ENCODE measurements at regions not wholly inside any gene's neighbourhood (a gene's known extent, or its start where the extent isn't known, plus 50 kb on each side); places are given as distances from the start of the nearest gene placed in this dataset.

DNA sequence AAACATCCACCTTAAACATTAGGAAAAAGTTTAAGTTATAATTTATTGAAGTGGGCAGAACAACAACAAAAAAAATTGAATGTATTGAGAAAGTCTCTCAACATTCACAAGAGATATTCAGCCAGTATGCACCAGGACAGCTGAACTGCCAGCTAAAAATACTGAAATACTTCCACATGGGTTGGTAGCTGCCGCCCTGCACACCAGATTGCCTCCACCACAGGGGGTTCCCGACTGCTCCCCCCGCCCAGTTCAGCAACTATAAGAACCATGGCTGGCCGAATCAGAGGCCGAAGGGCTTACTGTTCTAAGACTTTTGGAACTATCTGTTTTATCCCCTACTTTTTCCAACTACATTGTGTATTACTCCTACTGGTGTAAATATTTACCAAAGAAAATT is 150.0 kb upstream of the LRP1B start:
- Histone ChIP-seq H3K4me2 (ENCODE audit: extremely low read depth, insufficient read depth, low read length) (no peak overlapping the region), H3K4me3 (replicated peaks in 1 of 4; ENCODE audit: control extremely low read depth in 1 of 4, insufficient read depth in 1 of 4, low read depth in 3 of 4, low read length in 4 of 4) (no peak overlapping the region), H3K9ac (ENCODE audit: insufficient read depth, low read length) (no peak overlapping the region), H2AFZ (ENCODE audit: low read length) (no peak overlapping the region), H4K20me1 (ENCODE audit: control insufficient read depth, extremely low read depth, insufficient read depth, low read length) (no peaks in the 10 kb centered on the region), H3K79me2 (ENCODE audit: control insufficient read depth, insufficient read depth, low read length) (no peaks in the 10 kb centered on the region), H3K27ac (ENCODE audit: insufficient read depth, low read length) (no peak overlapping the region), H3K36me3 (ENCODE audit: control insufficient read depth, insufficient read depth, low read length) (no peaks in the 10 kb centered on the region), H3K4me1 (ENCODE audit: control insufficient read depth, extremely low read depth, insufficient read depth, low read length) (no peaks in the 10 kb centered on the region), H3K9me3 (ENCODE audit: control insufficient read depth, insufficient read depth, low read depth, low read length) (no peaks in the 10 kb centered on the region), H3K27me3 (ENCODE audit: control insufficient read depth, insufficient read depth, low read length) (no peaks in the 10 kb centered on the region)
- no peak for DNase-seq (ENCODE audit: low read depth in 2 of 2)
- TF ChIP-seq, protein P1, sequence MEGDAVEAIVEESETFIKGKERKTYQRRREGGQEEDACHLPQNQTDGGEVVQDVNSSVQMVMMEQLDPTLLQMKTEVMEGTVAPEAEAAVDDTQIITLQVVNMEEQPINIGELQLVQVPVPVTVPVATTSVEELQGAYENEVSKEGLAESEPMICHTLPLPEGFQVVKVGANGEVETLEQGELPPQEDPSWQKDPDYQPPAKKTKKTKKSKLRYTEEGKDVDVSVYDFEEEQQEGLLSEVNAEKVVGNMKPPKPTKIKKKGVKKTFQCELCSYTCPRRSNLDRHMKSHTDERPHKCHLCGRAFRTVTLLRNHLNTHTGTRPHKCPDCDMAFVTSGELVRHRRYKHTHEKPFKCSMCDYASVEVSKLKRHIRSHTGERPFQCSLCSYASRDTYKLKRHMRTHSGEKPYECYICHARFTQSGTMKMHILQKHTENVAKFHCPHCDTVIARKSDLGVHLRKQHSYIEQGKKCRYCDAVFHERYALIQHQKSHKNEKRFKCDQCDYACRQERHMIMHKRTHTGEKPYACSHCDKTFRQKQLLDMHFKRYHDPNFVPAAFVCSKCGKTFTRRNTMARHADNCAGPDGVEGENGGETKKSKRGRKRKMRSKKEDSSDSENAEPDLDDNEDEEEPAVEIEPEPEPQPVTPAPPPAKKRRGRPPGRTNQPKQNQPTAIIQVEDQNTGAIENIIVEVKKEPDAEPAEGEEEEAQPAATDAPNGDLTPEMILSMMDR (conservative IDR thresholded peaks at IDR 0.05 in 1 of 2, IDR thresholded peaks at IDR 0.05 in 1 of 2; ENCODE audit: low read depth in 1 of 2, low read length in 2 of 2) = no peak
- no peak for TF ChIP-seq EZH2 (IDR thresholded peaks at IDR 0.05; ENCODE audit: low read length, missing control alignments)

DNA sequence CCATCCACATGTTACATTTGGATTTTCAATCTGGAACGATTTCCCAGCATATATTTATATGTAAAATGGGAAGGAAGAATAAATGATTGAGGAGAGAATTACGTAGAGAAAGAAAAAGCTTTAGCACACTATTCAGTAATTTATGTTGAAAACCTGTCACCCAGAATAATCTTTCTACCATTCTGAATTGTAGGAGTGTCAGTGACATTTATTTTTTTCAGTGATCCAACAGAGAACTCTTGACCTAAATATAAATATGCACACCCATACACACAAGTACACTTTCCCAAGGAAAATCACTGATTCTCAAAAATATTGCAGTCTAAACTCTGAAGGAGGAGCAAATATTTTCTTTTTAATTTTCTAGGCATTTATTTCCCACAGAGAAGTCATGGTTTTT is 140.2 kb upstream of the LRP1B start:
- Histone ChIP-seq H3K27me3 (ENCODE audit: control insufficient read depth, insufficient read depth, low read length) (no peaks in the 10 kb centered on the region), H3K27ac (ENCODE audit: insufficient read depth, low read length) (no peak overlapping the region), H3K4me1 (ENCODE audit: control insufficient read depth, extremely low read depth, insufficient read depth, low read length) (no peaks in the 10 kb centered on the region), H3K79me2 (ENCODE audit: control insufficient read depth, insufficient read depth, low read length) (no peaks in the 10 kb centered on the region), H3K36me3 (ENCODE audit: control insufficient read depth, insufficient read depth, low read length) (no peaks in the 10 kb centered on the region), H2AFZ (ENCODE audit: low read length) (no peak overlapping the region), H3K9ac (ENCODE audit: insufficient read depth, low read length) (no peak overlapping the region), H3K4me3 (replicated peaks in 1 of 4; ENCODE audit: control extremely low read depth in 1 of 4, insufficient read depth in 1 of 4, low read depth in 3 of 4, low read length in 4 of 4) (no peak overlapping the region), H3K4me2 (ENCODE audit: extremely low read depth, insufficient read depth, low read length) (no peak overlapping the region), H4K20me1 (ENCODE audit: control insufficient read depth, extremely low read depth, insufficient read depth, low read length) (no peaks in the 10 kb centered on the region), H3K9me3 (ENCODE audit: control insufficient read depth, insufficient read depth, low read depth, low read length) (no peaks in the 10 kb centered on the region)
- no peak for TF ChIP-seq EZH2 (IDR thresholded peaks at IDR 0.05; ENCODE audit: low read length, missing control alignments)
- TF ChIP-seq, protein P1 (conservative IDR thresholded peaks at IDR 0.05 in 1 of 2, IDR thresholded peaks at IDR 0.05 in 1 of 2; ENCODE audit: low read depth in 1 of 2, low read length in 2 of 2) = no peak
- no peak for DNase-seq (ENCODE audit: low read depth in 2 of 2)

DNA sequence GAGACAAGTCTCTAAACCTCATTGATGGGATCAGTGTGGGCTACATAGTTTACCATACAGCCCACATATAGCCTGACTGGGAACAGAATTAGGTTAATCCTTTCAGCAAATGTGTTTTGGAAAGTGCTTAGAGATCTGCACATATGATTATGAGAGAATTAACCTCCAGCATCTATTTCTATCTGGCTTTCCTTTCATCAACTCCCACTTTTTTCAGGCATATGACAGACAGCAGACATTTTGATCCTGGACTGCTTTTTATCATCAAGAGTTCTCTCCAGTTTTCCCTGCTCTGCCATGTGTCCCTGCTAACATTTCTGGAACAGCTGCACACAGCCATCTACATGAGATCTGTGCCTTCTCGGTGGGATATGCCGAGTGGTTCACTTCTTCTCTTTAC is 139.5 kb upstream of the LRP1B start:
- Histone ChIP-seq H2AFZ (ENCODE audit: low read length) (no peak overlapping the region), H3K27me3 (ENCODE audit: control insufficient read depth, insufficient read depth, low read length) (no peaks in the 10 kb centered on the region), H3K9me3 (ENCODE audit: control insufficient read depth, insufficient read depth, low read depth, low read length) (no peaks in the 10 kb centered on the region), H3K4me3 (replicated peaks in 1 of 4; ENCODE audit: control extremely low read depth in 1 of 4, insufficient read depth in 1 of 4, low read depth in 3 of 4, low read length in 4 of 4) (no peak overlapping the region), H3K36me3 (ENCODE audit: control insufficient read depth, insufficient read depth, low read length) (no peaks in the 10 kb centered on the region), H3K4me2 (ENCODE audit: extremely low read depth, insufficient read depth, low read length) (no peak overlapping the region), H4K20me1 (ENCODE audit: control insufficient read depth, extremely low read depth, insufficient read depth, low read length) (no peaks in the 10 kb centered on the region), H3K79me2 (ENCODE audit: control insufficient read depth, insufficient read depth, low read length) (no peaks in the 10 kb centered on the region), H3K4me1 (ENCODE audit: control insufficient read depth, extremely low read depth, insufficient read depth, low read length) (no peaks in the 10 kb centered on the region), H3K27ac (ENCODE audit: insufficient read depth, low read length) (no peak overlapping the region), H3K9ac (ENCODE audit: insufficient read depth, low read length) (no peak overlapping the region)
- DNase-seq (ENCODE audit: low read depth in 2 of 2) = no peak
- TF ChIP-seq, protein P1 (conservative IDR thresholded peaks at IDR 0.05 in 1 of 2, IDR thresholded peaks at IDR 0.05 in 1 of 2; ENCODE audit: low read depth in 1 of 2, low read length in 2 of 2) = no peak
- TF ChIP-seq EZH2 (IDR thresholded peaks at IDR 0.05; ENCODE audit: low read length, missing control alignments) = no peak
